Hepatic stellate cell (primary cell): ENCODE measurements at regions not wholly inside any gene's neighbourhood (a gene's known extent, or its start where the extent isn't known, plus 50 kb on each side); places are given as distances from the start of the nearest gene placed in this dataset.
A peak's percentile ranks its signal among the peaks of the same experiment; 100 is the strongest.

ENCODE experiments used
- DNase-seq: peaks from one replicate; pipeline ENCODE4 v3.0.0; 2011; ENCODE audit warnings: low spot score

- DNase-seq, result no peak
These were observed 178.1 kb upstream of the PRDM1 start for GRCh38 chr6:105907991-105908390.

DNA sequence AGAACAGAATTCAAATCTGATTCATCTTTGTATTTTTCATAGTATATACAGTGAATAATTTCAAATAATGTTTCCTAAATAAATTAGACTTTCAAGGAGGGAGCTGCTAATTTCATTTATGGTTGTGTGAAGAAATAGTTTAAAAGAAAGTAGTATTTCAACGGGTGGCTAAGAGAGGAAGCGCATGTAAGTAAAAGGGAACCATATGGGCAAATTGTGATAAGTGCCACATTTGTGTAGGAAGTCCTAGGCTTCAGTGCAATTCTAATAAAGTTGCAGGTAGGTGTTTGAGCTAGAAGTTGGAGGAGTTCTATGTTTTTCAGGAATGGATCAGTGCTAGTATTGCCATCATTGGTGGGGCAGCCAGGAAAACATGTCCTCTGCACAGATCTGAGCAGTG, 178.8 kb upstream of the PRDM1 start:
- no peak for DNase-seq

DNA sequence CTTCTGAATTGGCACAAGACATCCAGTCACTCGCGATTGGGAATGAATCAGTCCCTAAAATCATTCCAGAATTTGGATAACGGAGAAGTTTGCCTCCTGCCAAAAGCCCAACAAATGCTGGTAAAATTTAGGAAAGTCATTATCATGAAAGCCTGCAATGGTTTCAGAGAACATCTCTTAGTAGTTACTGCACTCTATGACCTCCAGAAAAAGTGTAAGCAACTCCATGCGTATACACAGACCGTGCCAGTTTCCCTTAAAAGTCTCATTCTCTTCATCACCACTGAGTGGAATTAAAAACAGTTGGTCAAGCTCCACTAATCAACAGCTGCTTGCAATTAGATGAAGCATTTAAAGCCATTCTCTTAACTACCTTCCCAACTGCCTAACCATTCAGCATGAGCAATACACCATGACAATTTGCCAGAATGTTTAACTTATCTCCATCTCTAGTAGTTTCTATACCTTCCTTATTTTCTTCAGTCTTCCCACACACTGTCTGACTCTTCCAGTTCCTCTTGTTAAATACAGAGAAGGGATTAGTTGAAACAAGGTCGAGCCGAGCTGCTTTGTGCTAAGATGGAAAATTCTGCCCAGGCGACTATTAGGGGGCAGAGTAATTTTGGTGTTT, 183.6 kb upstream of the PRDM1 start:
- DNase-seq, result no peak

DNA sequence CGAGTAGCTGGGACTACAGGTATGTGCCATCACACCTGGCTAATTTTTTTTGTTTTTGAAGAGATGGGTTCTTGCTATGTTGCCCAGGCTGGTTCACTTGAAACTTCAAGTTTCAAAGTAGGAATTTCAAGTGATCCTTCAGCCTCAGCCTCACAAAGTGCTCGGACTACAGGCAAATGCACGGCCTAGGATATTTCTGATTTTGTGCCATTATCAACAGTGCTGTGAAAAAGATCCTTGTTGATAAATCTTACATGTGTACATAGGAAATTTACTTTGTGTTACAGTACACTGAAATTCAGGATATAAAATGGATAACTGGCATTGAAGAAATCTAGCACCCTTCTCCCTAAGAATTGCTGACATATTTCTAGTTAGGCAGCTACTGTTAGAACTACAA, 184.6 kb upstream of the PRDM1 start:
- DNase-seq, result no peak

GRCh38 chr6:105900125-105900937, 185.8 kb upstream of the PRDM1 start:
- DNase-seq, result peak; percentile 14

- DNase-seq, result peak; percentile 5
These were observed 187.8 kb upstream of the PRDM1 start for GRCh38 chr6:105898286-105898685.

DNA sequence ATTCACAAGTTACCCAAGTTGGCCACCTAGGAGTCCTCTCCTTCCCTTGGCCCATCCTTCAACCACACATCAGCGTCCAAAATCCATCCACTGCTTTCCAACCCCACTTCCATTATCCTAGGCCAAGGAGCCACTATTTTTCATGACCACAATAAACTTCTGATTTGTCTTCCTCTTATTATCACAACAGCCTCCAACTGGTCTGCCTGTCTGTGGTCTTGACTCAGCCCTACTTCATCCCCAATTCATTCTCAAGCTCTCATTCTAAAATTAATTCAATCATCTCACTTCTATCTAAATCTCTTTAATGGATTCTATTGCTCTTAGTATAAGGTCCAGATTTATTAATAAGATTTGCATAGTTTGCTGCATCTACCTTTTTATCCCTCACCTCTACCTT, 189.0 kb upstream of the PRDM1 start:
- no peak for DNase-seq

DNA sequence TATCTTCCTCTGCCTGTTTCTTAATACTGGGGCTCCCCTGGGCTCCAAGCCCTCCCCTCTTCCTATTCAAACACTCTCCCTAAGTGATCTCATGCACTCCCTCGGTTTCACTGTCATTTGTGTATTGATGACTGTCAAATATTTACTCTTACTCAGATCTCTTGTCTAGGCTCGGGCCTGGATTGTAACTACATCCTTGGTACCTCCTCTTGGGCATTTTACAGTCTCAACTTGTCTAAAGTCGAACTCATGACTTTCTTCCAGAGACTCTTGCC, 189.4 kb upstream of the PRDM1 start:
- no peak for DNase-seq

DNA sequence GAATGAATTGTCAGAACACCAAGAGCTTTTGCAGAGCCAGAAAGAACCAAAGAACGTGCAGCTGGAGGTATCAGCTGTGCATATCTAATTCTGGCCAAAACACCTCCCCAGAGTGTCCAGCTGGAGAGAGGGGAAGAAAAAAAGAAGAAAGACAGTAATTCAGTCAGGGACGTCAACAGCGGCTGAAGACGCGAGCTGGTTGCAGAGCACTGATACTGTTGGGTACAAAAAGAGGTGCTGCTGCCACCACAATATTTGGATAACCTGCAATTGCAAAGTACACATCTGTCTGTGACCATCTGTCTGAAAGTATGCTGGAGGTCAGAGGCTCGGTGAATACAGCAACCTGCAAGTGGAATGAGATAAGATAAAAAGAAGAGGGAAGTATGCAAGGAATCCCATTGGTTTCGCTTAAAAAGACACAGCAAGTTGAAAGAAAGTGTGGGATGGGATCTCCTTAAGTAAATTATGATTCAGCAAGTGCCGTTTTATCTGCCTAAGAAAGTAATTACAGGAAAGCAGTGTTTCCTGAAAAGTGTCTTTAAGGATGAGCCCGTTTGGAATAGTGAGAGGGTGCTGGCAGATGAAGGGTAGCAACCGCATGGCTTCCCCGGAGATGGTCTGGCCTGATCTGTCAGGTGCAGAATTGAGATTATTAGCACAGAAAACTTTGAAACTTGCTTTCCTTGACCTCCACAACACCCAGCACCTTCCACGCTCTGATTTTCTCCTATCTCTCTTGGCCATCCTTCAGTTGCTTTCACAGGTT, 189.9 kb upstream of the PRDM1 start:
- no peak for DNase-seq

DNA sequence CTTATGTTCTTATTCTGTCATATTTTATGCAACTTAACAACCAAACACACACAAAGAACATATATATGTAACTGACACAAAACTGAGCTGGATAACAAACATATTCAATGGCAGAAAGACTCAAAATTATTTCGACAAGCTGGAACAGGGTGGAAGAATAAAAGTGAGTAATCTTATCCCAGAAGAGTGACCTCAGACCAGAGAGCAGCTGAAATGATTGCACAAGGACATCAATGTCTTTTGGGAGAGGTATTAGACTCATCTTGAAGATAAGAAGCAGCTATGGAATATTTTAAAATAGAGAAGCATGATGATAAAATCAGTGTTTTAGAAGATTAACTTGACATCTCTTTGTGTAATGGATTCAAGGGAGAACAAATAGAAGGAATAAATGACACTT, 191.6 kb upstream of the PRDM1 start:
- no peak for DNase-seq

GRCh38 chr6:105893741-105894140, 192.4 kb upstream of the PRDM1 start:
- DNase-seq, result no peak

DNA sequence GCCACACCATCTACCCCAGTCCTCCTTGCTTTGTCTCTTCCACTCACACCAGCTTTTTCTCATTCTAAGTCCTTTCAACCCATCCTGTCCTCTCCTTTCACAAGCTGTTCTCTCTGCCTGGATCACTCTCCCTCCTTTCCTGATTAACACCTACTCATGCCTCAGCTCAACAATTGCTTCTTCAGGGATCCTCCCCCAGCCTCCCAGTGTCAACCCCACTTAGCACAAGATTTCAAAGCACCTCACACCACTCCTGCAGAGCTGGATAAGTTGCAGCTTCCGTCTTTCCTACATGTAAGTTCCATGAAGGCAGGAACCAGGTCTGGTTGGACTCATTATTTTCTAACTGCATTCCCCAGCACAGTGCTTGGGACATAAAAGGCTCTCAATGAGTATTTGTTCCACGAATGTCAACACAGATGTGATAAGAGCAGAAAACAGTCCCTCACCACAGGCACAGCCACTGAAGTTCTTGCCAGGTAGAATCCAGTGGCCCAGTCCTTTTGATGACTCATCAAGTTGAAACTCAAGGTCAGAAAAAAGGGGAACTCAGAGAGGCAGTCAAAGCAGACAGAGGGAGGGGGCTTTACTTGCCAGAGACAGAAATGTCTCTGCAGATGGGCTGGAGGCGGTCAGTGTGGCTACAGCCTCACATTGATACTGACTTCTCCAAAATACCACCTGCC, 193.4 kb upstream of the PRDM1 start:
- DNase-seq, result no peak

- no peak for DNase-seq
These were observed 195.5 kb upstream of the PRDM1 start for GRCh38 chr6:105890521-105891244.

GRCh38 chr6:105889902-105890301, 196.2 kb upstream of the PRDM1 start:
- DNase-seq, result no peak

- no peak for DNase-seq
These were observed 199.2 kb upstream of the PRDM1 start for GRCh38 chr6:105886814-105887544.

DNA sequence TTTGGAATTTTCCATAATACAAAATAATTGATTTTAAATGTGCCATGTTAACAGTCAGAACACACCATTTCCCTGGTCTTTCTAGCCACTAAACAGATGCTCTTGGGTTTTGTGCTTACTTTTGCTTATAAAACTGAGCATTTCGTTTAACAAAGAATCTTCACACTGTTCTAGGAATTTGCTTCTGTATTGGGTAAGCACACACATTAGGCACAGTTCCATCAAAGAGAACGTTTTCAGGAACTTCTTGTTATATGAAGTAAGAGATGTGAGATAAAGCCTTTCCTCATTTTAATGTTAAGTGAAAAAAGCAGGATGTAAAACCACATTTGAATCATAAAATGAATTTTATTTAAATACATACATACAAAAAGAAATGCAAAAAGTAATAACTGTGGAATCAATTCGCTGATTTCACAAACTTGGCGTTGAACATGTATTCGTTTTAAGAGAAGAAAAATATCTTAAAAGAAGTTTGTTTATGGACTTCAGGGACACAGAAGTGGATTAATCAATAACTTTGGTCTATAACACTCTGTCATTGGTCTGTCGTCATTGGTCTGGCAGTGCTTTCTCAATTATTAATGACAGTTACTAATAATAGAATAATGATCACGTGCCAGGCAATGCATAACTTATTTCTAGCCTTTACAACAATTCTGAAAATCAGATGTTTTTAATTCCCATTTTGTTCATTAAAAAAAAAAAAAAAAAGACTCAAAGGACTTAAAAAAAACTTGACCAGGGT, 199.9 kb upstream of the PRDM1 start:
- no peak for DNase-seq

- no peak for DNase-seq
These were observed 201.7 kb upstream of the PRDM1 start for GRCh38 chr6:105884426-105884825.

DNA sequence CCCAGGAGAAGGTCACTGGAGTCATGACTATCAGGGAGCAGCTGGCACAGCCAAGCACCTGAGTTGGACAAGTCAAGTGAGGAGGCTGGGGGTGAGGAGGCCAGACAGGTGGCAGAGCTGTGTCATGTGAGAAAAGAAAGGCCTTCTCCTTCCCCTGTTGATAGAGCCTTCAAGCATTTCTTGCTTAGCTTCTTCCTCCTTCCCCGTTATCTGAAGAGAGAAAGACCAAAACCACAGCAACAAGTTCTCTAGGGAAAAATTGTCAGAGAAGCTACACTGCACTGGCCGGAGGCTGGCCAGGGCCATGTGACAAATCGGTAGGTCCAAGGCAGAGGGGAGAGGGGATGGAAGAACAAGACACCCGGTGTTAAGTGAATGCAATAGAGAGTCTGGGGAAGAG, 202.1 kb upstream of the PRDM1 start:
- DNase-seq, result no peak

GRCh38 chr6:105882828-105883227, 203.3 kb upstream of the PRDM1 start:
- no peak for DNase-seq

DNA sequence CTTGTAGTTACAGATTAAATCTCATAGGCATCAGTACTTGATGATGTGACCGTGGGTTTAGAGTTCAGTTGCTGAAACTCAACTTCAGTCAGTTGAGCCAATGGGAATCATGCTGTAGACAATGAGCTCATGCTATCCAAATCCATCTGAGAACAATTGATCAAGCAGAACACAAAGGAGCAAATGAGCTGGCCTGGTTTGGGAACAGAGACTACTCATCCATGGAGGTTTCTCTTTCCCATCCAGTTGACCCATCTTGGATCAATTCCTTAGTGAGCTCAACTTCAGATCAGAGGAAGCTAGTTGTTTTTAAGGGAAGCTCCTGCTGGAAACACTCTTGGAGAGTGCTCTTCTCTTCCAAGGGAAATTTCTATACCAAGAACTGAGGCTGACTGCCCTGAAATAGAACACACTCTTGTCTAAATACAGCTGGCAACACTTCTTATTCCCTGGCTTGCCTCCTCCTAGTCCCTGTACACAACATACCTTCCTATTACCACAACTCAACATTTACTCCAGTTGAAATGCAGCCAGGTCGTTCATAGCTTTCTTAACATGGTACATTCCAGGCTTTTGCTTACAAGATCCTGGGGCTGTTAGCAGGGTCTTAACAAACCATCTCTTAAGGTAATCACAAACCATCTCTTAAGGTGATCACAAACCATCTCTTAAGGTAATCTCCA, 203.9 kb upstream of the PRDM1 start:
- DNase-seq, result no peak
